ENCODE measurements at regions not wholly inside any gene's neighbourhood (a gene's known extent, or its start where the extent isn't known, plus 50 kb on each side); places are given as distances from the start of the nearest gene placed in this dataset.

GRCh38 chr15:69801144-69801543 is 296.6 kb downstream of the TLE3 start:
- DNase-seq = no peak

GRCh38 chr15:69802432-69802831 is 295.3 kb downstream of the TLE3 start:
- DNase-seq = no peak

DNA sequence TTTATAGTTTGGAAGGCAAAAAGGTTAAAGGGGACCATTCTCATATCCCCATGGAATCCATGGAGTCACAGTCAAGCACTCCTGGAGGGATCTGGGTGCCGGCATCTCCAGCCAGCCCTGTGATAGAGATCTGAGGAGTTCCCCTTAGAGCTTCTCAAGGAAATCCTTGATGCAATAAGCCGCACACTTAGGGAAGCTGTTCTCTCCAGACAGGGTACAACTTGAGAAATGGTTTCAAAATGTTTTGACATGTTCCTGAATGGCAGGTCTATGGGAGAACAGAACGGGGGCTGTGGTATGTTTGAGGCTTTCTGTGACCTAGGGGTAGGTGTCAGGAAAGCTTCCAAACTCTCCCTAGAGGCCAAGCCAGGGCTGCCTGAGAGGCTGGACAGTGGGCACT is 292.9 kb downstream of the TLE3 start:
- DNase-seq = no peak

DNA sequence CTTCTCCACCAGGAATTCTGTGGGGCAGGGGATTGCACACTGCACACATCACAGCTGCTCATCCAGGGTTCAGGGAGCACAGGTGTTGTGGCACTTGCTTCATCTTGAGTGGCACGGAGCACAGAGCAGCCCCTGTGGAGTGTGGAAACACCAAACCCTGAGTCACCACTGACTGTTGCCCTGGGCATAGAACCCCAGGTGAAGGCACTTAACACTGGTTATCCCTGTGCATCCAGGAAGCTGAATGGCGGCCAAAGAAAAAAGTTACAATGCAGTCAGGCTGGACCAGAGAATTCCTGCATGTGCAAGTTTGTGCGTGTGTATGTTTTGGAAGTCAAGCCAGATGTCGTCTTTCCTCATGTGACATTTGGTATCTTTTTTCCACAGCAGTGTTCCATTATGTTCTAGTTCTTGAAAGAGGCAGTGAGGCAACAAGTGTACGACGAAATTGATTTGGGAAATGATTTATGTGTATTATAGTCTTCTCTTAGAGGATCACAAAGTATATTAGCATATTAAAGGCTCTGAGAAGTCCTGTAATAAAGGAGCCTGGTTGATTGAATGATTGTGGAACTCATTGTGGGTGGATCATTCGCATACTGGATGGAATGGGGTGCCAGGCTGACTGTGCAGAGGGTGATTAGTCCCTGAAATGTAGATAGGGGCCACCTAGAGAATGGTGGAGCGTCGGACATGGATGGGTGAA is 292.3 kb downstream of the TLE3 start:
- DNase-seq = no peak

DNA sequence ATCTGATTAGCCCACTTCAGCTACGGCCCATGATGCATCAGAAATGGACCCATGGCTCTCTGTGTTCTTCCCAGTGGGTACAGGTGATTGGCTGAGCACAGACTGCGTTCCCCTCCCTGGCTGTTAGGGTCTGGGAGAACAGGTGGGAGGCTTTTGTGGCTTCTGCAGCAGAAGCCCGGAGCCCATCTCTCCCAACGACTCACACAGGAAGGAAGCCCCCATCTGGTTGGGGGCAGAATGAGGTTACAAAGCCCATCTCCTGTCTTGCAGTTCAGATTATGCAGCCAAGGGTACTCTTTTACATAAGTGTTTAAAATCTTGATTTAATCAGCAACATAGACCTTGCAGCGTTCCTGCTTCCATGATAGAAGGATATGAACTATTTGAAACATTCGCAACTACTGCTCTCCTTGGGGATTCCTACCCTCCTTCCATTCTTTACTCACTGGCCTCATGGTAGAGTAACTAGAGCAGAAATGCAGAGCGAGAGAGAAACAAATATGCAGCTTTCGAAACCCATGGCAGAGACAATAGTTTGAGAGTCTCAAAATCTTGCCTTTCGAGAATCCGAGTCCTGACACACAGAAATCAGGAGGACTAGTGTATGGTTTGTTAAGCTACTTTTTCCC is 291.3 kb downstream of the TLE3 start:
- DNase-seq = no peak

GRCh38 chr15:69807721-69808120 is 290.0 kb downstream of the TLE3 start:
- DNase-seq = no peak

DNA sequence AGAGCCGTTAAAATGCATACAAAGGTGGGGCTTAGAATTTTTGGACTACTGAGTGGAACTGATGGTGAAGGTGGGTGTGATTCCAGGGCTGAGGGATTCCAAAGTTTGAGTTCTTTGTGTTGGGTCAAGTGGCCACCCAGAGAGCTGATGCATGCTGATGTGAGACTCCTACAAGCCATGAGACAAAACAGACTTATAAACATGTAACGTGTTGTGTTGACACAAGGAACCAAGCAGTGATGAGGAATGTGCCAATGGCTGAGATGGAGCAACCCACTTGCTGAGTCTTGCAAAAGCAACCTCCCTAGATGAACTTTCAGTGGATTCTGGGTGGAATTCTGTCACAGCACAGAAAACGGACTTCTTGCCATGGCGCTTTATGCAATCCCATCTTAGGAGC is 289.0 kb downstream of the TLE3 start:
- no peak for DNase-seq

GRCh38 chr15:69809421-69809820 is 288.3 kb downstream of the TLE3 start:
- DNase-seq = no peak

GRCh38 chr15:69810431-69811354 is 287.0 kb downstream of the TLE3 start:
- no peak for DNase-seq

DNA sequence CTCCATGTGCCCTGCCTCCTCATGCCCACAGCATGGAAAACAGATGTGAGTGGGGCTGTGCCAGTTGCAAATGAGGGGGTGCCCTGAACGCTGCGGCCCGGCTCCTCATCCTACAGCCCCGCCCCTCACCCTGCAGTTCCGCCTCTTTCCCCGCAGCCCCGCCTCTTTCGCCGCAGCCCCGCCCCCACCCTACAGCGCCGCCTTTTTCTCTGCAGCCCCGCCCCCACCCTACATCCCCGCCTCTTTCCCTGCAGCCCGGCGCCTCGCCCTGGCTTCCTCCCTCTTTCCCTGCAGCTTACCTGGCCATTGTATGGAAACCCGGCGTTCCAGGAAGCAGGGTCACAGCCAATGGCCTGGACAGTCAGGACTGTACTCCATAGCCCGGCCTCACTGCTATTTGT is 284.9 kb downstream of the TLE3 start:
- DNase-seq = no peak

DNA sequence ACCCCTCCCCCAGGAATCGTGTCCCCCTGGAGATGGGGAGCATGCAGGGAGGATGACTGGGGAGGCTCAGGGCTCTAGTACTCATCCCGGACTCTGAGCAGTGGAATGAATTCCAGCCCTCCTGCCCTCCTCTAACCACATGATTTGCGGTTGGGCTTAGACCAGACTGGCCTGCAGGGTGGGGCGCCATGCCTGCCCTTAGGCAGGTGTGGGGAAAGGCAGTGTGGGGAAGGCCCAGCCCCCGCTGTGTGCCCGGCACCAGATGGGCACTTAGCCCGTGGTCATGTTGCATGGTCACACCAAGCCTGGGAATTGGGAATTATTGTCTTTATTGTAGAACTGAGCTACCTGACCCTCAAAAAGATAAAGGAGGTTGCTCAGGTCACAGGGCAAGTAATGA is 283.8 kb downstream of the TLE3 start:
- no peak for DNase-seq

GRCh38 chr15:69814932-69815331 is 282.8 kb downstream of the TLE3 start:
- DNase-seq = no peak

DNA sequence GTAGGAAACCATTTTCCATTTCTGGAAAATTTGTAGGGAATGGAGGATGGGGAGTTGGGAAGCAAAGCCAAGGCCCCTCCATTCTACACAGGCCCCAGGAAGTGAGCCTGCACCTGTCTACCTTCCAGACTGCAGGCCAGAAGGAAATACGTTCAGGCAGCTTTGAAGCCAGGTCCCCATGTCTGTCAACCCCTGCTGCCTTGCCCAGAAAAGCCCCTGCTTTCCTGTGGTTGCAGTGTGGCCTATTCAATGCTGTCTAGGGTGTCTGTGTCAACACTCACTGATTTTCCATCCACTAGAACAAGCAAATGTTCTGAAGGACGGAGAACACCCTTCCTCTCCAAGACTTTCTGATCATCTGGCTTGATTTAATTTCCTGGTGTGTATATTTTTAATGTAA is 281.9 kb downstream of the TLE3 start:
- DNase-seq = no peak

GRCh38 chr15:69816522-69816921 is 281.2 kb downstream of the TLE3 start:
- no peak for DNase-seq

DNA sequence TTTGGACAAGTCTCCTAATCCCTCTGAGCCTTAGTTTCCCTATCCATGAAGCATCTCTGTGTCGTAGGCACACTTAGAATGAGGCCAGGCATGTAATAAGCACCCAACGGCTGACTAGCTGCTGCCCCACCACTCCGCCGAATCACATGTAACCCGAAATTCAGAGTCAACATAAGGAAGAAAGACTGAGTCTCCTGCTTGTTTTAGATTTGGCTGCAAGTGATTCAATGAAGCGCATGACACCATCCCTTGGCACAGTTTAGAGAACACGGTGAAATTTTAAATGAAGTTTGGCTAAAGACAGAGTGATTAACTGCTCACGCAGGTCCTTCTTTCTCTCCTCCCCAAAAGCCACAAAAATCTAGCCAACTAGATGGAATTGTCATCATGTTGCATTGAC is 279.2 kb downstream of the TLE3 start:
- DNase-seq = no peak

GRCh38 chr15:69819371-69819770 is 278.3 kb downstream of the TLE3 start:
- DNase-seq = no peak

- DNase-seq = no peak
Observed at GRCh38 chr15:69820819-69821218, 276.9 kb downstream of the TLE3 start.

GRCh38 chr15:69823223-69823907 is 274.4 kb downstream of the TLE3 start:
- DNase-seq = no peak

DNA sequence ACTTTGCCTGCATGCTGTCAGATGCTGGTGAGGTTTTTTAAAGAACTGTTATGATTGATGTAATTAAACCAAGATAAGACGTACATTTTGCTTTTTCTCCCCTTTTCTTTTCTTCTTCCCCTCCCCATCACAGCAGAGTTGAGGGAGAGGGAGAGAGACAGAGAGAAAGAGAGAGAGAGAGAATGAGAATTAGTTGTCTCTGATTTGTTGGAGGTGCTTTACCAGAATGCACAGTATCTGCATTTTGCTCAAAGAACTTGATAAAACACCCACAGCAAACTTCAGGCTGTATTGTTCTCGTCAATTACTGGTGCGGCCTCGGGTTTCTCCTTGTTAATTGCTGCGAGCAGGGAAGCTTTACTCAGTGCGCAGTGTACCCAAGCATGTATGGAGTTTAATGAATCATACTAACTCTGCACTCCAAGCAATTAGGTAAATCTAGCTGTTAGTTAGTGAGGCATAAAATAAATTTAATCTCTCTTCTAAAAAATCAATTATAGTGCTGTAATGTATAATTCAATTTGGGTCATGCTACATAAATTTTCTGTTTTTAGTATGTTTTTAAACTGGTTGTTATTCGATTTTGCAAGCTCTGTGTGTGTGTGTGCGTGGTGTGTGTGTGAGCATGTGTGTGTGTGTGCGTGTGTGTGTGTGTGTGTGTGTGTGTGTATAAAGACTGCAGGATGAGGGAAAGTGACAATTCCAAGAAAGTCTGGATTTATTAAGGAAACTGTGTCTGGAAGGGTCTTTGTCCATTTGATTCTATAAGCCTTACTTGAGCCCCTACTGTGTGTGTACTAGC is 273.4 kb downstream of the TLE3 start:
- DNase-seq = no peak

DNA sequence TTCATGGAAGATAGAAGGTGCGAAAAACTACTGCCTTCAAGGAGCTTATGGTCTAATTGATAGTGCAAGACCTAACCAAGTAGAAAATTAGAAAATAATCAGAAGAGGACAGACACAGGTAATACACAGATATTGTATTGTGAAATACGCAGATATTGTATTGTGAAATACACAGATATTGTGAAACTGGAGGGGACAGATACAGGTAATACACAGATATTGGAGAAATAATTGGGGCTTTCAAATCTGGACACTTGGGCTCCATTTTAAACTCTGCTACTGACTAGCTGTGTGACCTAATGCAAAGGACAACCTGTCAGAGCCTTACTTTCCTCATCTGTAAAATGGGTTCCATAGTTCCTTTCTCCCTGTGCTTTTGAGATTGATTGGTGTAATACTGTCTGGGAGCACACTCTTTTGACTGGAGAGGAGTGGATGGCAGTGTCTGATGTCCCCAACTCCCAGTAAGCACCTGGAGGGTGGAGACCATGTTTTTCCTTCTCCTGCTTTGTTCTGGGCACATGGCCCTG is 272.8 kb downstream of the TLE3 start:
- DNase-seq = no peak

GRCh38 chr15:69825941-69826818 is 271.5 kb downstream of the TLE3 start:
- DNase-seq = no peak

Data from stimulated activated naive CD4-positive, alpha-beta T cell (primary cell).